Left kidney (tissue), 1 donor: ENCODE measurements at regions not wholly inside any gene's neighbourhood (a gene's known extent, or its start where the extent isn't known, plus 50 kb on each side); places are given as distances from the start of the nearest gene placed in this dataset.

ENCODE experiments used
- DNase-seq: peaks from one replicate; pipeline ENCODE4 v3.0.0-alpha.2; 2013

DNA sequence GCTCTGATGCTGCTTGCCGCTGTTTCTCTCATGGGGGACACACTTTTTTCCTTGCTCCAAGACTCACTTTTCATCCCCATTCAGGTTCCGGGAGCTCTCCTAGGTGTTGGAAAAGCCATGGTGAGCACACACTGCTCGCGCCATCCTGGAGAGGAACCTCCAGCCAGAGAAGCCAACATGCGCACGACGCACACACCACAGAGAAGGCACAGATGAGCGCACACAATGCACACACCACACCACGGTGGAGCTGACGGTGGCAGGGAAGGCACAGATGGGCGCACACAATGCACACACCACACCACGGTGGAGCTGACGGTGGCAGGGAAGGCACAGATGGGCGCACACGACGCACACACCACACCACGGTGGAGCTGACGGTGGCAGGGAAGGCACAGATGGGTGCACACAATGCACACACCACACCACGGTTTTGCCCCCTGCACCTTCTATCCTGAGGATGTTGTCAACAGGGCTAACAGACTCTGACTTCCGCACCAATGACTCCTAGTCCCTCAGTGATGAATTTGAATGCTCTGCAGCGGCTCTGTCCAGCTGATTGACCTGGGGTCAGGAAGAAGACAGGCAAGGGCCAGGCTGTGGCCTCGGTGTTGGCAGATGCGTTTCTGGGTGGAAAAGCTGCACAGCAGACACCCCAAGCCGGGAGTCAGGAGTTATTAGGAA, 154.7 kb downstream of the ERMARD start:
- no peak for DNase-seq

DNA sequence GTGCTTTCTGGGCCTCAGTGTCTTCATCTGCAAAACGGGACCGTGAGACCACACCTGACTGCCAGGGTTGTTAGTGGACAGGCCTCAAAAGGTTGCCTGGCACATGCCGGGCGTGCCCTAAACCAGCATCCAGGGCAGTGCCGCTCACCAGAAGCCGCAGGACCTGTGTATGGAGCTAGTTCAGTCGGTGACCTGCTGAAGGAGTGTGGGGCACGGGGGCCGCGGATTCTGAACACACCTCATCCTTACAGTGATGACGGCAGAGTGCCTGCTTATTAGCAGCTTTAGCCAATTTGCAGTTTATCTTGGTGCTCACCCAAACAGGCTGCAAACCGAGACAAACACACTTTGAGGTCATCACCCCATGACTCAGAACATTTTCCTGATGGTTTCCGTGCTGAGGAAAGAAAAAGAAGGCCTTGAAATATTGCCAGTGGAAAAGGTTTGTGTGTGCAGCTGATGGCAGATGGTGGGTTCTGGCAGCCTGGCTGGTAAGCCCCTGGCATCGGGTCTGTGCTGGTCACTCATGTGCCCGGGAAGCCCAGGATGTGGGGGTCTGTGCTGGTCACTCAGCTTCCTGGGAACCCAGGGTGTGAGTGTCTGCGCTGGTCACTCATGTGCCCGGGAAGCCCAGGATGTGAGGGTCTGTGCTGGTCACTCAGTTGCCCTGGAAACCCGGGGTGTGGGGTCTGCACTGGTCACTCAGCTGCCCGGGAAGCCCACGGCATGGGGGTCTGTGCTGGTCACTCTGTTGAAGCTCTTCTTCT, 153.8 kb downstream of the ERMARD start:
- DNase-seq = no peak

DNA sequence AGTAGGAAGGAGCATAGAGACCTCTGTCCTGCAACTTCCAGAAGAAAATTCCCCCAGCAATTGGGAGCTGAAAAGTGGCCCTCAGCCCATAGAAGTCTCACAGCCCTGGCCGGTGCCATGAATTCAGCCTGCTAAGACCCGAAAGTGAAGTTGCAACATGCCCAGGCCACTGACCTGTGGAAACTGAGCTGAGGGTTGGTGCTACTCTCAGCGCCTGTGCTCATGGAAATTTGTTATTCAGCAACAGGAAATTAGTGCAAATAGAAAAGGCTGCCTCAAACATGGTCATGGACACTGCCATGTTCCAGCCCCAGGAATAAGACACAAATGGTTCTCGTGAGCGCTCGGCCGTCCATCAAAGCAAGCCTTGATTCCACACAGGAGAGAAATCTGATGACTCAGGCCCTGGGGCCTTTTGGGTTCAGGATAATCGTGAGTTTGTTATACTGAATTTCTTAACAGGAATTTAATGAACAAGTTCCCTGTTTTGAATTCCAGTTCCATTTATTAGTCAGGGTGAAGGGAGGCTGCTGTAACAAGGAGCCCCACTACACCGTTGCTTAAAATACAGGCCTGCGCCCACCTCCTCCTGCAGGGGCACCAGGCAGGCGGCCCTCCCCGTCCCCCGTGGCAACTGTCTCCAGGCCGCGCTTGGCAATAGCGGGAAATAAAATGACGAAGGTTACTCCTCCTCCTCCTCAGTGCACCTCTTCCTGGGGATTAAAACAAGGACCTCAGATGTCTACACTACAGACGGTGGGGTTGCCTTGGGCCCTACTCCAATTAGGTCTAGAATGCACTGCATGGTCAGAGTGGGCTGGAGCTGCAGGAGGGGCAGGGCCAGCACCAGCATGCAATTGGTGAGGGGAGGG, 152.9 kb downstream of the ERMARD start:
- DNase-seq = no peak

DNA sequence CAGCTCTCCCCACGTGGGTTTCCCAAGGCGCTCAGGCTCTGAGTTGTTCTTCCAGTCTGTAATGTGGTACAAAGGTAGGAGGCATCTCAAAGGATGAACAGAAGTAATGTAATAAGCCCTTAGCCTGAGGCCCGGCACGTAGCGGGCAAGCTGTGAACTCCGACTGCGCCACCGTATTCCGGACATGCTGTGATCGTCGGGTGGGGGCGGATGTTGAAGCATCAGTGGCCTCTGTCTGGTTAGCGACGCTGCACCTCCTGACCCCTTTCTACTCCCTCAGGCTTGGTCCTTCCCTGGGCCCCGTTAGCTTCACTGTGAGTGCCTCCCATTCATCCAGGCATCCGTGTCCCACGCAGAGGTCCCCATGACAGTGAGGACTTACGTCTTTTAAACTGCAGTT, 151.7 kb downstream of the ERMARD start:
- no peak for DNase-seq

DNA sequence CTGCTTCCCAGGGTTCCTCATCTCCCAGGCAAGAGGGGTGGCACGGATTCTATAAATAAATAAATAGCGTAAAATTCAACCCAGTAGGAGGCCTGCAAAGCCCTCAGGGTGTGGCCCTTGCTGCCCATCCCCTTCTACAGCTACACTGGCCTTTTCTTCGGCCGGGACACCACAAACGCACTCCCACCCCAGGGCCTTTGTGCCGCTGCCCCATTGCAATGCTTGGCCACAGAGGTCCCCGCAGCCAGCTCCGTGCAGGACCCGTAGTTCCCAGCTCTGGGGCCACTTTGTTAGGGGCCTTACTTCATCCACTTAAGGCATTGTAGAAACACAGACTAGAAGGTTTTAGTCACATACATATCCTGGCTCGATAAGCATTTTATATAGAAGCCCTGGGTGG, 151.2 kb downstream of the ERMARD start:
- DNase-seq = no peak

DNA sequence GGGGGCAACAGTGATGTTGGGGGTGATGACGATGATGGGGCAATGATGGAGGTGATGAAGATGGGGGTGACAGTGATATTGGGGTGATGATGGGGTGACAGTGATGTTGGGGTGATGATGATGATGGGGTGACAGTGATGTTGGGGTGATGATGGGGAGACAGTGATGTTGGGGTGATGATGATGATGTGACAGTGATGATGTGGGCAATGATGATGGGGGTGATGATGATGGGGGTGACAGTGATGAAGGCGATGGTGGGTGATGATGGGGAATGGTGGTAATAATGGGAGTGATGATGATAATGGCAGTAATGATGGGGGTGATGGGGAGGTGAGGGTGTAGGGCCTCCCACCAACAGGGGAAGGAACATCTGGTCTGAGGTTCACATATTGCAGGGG, 150.6 kb downstream of the ERMARD start:
- no peak for DNase-seq

DNA sequence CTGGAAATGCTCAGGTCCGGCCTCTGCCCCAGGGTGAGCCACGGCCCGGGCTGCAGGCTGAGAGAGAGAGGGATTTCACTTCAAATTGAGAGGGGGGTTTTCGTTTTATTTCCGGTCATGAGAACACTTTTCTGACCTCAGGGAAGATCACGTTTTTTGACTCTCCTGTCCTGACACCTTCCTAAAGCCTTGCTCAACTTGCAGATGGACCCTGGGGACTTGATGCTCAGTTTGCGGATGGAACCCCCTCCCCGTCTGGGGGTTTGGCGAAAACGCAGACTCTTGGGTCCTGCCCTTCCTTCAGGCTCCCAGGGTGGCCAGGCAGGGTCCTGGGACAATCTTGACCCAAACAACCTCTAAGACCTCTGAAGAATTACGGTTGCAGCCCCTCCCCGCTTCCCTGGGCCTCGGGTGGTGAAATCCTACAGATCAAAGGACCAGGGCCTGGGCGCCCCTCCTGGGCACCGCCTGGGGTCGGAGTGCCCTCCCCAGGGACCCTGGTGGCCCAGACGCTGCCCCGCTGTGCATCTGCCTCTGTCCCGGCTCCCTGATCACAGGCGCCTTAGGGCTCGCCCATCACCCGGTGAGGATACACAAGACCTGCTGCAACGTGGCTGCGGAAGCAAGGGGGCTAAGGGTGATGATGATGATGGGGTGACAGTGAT, 148.2 kb downstream of the ERMARD start:
- no peak for DNase-seq

DNA sequence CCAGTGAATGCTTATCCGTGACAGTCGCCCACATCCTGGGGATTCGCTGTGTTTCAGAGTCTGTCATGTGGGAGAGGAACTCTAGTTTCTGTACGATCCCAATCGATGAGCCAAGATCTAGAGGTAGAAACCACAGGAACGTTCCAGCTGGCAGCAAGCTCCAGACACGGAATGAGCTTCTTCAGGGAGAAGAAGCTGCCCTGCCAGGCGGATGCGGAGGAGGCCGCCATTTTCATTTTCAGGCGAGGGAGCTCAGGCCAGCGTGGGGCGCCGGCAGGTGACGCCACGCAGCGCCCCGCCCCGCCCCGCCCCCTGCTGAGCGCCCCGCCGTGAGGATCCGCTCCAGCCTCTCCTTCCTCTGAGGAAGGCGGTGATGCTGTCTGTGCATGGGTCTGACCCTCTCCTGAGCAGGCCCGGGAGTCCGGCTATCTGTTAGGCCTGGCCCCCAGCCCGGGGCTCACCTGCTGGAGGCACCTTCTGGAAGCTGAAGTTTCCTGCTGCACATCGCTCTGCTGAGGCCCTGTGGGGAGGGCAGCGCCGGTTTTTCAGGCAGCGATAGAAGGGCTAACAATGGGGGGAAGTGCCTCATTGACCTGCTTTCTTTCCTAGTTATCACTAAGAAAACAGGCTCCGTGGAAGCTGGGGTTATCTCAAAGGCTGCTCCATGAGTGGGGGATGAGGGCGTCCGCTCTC, 147.5 kb downstream of the ERMARD start:
- DNase-seq = no peak

DNA sequence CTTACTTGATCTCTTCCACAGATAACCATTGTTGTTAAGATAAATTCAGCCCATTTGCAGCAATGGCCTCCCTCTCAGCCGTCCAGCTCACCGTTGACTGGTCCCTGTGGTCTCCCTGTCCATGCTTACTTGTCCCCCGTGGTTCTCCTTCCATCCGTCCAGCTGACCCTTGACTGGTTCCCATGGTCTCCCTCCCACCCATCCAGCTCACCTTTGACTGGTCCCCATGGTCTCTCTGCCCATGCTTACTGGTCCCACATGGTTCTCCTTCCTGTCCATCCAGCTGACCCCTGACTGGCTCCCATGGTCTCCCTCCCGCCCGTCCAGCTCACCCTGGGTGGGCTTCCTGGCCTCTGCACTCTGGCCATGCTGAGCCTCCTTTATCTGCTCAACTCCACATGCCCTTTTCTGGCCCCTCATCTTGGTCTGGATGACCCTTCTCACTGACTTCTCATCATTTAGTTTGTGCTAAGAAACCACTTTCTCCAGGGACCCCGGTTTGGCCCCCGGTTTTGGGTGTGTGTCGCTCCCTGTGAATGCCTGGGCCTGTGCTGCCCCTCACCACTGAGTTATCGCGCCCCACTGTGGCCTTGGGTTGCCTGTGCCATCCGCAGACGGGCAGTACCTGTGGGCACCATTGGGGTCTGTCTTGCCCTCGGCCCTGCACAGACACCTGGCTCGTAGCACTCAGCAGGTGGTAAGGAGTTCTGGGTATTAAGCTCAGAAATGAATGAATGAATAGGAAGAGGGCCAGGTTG, 146.4 kb downstream of the ERMARD start:
- no peak for DNase-seq

DNA sequence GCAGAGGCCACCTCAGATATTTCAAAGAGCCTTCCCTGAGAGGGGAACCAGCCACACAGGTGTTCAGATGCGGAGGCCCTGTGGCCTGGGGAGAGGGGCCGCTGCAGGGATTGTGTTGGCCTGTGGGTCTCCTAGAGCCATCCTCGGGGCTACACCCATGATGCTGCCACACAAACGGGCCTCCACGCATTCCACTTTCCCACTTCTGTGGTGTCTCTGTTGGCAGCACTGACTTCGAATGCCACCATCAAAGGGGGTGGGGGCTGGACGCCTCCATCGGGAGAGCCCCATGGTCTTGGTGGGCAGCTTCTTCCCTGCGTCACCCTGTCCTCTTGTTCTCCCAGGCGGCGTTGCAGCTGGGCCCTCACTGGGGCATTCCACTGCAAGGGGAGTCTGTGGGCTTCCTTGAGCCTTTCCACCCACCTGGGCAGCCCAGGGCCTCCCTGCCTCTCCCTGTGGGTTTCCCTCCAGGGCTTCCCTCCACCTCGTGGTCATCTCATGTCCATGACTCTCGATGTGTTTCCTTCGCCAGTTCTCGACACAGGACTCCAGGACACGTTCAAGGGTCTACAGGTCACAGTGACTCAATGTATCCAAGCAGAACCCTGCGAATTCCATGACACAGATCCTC, 145.5 kb downstream of the ERMARD start:
- no peak for DNase-seq

DNA sequence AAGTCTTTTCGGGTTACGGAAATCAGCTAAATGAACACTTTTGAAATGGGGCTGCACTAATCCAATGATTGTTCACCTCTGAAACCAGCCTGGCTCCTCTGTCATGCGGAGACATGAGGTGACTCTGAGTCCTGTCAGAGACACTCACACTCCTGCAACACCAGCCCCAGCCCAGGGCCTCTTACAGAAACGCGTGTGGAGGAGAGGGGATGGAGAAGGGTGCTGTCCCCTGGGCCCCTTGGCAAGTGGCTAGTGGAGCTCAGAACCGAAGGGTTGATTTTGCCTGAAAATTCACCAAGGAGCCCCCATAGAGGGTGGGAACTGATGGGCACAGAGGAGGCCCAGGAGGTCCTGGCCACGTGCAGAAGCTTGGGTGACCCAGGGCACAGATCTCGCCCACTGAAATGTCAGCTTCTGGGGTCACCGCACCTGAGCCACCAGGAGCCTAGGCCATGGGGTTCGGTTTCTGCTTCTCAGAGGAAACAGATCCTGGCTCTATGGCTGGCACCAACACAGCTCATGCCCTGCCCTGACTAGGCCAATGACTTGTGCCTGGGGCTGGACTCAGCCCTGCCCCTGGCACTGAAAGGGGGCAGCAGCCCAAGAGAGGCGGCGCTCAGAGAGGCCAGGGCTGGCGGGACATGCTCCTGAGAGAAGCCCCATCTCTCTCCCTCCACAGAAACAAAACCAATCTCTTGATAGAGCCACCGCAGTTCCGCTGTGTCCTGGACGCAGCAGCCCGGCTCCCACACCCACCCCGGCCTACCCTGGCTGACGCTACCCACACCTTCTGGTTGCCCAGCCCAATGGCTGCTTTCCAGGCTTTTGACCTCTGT, 144.7 kb downstream of the ERMARD start:
- DNase-seq = no peak

DNA sequence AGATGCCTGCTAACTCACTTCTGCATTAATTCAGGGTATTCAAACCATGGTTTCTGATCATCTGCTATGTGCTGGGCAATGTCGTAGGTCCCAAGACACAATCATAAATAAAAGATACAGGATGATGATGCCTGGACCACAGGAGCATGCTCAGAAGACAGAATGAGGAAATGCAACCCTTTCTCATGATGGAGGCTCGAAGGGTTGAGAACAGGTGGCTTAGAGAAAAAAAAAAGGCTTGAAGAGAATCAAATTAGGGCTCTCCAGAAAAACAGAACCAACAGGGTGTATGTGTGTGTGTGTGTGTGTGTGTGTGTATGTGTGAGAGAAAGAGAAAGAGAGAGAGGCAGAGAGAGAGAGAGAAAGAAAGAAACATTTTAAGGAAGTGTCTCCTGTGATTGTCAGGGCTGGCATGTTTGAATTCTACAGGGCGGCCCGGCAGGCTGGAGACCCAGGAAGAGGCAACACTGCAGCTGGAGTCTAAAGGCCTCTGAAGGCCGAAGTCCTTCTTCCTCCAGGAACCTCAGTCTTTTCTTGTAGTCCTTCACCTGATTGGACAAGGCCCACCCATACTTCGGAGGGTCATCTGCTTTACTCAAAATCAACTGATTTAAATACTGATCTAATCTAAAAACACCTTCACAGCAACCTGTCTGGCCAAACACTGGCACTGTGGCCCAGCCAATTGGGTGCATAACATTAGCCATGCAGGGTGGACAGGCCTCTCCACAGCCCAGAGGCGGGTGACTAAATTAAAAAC, 143.8 kb downstream of the ERMARD start:
- DNase-seq = no peak

DNA sequence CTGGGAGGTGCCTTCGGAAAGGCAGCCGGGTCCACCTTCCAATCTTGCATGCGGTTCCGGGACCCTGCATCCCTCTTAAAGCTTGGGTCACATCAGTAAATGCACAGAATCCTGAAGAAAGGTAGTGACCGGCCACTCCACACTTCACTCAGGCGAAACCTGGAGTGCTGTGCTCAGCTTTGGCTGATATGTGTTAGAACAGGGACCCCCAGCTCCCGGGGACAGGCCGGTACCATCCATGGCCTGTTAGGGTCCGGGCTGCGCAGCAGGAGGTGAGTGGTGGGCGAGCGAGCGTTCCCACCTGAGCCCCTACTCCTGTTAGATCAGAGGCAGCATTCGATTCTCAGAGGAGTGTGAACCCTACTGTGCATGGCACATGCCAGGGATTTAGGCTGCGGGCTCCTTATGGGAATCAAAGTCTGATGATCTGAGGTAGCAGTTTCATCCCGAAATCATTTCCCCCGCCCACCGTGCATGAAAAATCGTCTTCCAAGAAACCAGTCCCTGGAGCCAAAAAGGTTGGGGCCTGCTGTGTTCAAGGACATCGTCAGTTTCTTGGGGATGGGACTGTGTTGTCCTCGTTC, 143.0 kb downstream of the ERMARD start:
- no peak for DNase-seq

DNA sequence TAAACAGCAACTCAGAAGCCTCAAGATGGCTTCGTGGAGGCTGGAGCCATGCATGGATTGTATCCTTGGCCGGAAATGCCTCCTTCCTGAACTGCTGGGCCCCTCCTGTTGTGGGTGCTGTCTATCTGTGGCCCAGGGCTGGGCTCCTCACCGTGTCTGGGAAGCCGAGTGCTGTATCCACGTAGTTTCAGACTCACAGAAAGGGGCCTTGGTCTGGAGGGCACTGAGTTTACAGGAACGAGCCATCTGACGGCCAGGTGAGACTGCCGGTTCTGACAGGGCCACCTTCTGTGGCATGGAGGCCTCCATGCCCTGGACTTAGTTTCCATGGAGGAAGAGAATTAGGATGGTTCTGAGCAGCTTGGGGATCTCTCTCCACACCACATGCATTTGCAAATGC, 142.2 kb downstream of the ERMARD start:
- no peak for DNase-seq

DNA sequence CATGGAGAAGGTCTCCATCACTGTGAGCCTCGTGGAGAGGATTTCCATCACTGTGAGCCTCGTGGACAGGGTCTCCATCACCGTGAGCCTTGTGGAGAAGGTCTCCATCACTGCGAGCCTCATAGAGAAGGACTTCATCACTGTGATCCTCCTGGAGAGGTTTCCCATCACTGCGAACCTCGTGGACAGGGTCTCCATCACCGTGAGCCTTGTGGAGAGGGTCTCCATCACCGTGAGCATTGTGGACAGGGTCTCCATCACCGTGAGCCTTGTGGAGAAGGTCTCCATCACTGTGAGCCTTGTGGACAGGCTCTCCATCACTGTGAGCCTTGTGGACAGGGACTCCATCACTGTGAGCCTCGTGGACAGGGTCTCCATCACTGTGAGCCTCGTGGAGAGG, 140.4 kb downstream of the ERMARD start:
- no peak for DNase-seq

DNA sequence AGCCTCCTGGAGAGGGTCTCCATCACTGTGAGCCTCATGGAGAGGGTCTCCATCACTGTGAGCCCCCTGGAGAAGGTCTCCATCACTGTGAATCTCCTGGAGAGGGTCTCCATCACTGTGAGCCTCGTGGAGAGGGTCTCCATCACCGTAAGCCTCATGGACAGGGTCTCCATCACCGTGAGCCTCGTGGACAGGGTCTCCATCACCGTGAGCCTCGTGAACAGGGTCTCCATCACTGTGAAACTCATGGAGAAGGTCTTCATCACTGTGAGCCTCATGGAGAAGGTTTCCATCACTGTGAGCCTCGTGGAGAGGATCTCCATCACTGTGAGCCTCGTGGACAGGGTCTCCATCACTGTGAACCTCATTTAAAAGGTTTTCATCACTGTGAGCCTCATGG, 140.0 kb downstream of the ERMARD start:
- no peak for DNase-seq

DNA sequence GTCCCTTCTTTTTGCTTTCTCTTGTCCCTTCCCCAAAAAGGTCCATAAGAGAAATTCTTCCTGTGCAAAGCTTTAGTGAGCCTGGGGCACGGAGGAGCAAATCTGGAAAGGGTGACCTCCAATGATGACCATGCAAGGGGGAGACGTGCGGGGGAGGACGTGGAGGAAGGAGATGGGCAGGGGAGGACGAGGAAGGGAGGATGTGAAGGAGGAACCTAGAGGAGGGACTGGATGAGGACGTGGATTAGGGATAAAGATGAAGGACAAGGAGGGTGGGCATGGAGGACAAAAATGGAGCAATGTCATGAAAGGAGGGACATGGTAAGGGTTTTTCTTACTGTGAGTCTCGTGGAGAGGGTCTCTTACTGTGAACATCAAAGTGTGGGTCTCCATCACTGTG, 139.5 kb downstream of the ERMARD start:
- no peak for DNase-seq

DNA sequence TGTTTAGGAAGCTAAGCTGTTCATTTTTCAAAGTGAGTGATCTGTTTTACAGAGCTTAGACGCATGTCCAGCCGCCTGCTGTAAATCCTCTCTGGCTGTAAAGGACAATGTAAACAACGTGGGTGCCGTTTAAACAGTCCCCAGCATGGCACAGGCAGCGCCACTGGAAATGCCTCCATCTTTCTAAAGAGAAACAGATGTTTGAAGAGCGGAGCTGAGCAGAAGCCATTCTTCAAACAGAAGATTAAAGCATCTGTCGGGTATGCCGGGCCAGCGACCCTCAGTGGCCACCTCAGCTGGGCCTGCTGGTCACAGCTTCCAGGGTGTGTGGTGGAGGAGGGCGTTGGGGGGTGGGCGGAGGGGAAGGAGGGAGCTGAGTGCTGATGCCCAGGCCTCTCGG, 138.6 kb downstream of the ERMARD start:
- no peak for DNase-seq
